ENCODE measurements at regions not wholly inside any gene's neighbourhood (a gene's known extent, or its start where the extent isn't known, plus 50 kb on each side); places are given as distances from the start of the nearest gene placed in this dataset.

DNA sequence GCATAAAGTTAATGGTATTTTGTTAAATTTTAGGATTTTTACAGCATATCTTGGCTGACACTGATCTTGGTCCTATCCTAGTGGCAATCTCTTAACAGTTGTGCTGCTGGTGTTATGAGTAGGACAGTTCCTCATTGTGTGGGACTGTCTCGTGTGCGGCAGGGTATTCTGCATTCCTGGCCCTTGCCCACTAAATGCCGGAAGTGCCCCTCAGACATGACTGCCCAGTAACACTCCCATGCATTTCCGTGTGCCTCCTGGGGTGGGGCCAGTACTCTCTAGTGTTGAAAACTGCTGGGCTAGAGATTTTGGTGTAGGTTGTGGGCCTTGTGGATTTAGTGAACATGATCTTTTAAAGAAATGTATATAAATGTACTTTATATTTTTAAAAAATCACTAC is 227.1 kb upstream of the DMRT1 start (continued):
- TF ChIP-seq SMC3 (IDR thresholded peaks at IDR 0.05; ENCODE audit: low read depth, low read length) (no peak), RFX5 (IDR thresholded peaks at IDR 0.05; ENCODE audit: low read depth, low read length) (no peak), NFE2L2 (IDR thresholded peaks at IDR 0.05; ENCODE audit: low read depth, low read length) (no peak)

DNA sequence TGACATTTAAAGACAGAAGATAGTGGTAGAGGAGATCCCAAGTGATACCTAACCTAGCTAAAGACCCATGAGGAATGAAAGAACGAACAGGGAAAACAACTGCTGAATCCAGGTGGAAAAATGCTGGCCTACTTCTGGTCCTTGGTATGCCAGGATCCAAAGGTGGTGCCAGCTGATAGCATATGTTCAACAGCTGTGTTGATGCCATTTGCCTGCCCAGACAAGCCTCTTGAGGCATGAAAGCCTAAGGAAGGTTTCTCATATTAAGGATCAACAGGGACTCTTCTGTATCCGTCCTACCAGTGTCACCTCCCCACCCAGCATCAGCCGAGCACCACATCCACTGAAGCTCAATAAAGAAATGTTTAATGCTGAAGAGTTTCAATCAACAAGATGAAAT is 225.7 kb upstream of the DMRT1 start:
- H2BK15ac ChIP-seq (ENCODE audit: low read depth, low read length), result peak overlapping the region; percentile 54; the same call in 1 of the 3 replicates
- no peak overlapping the region for H2AFZ ChIP-seq (replicated peaks; ENCODE audit: low read length, poor library complexity)
- H3K9me1 ChIP-seq (ENCODE audit: insufficient read depth, low read length), result peaks cover 2% of the 10 kb centered on the region; the same call in 1 of the 2 replicates
- no peak overlapping the region for H3K27ac ChIP-seq (ENCODE audit: insufficient read depth, low read length)
- intact Hi-C loops (cut with micrococcal nuclease), result loop anchor here (2.0 to 10.0 kb wide), 2 partner anchors 91 to 279 kb away; no protein-coding TSS in a partner anchor
- H3K18ac ChIP-seq (ENCODE audit: low read depth, low read length), result no peak overlapping the region
- no peak overlapping the region for H2BK5ac ChIP-seq (ENCODE audit: low read depth, low read length, poor library complexity, severe bottlenecking)
- no peaks in the 10 kb centered on the region for H3K9me3 ChIP-seq (ENCODE audit: control insufficient read depth, insufficient read depth, low read length)
- no peak overlapping the region for H2BK20ac ChIP-seq (ENCODE audit: low read depth, low read length)
- no peak overlapping the region for H4K5ac ChIP-seq (ENCODE audit: low read depth, low read length)
- no peak overlapping the region for H3K23ac ChIP-seq (ENCODE audit: low read depth, low read length)
- 86% methylated on average over 1 of the region's 3 CpGs; no CpG with 5 or more reads in 1 of the 2 experiments for WGBS, 2 experiments (ENCODE audit: extremely low coverage in 2 of 2, insufficient read length in 1 of 2)
- H3K4me1 ChIP-seq (ENCODE audit: control insufficient read depth, insufficient read depth, low read length), result peaks cover 3% of the 10 kb centered on the region
- ChIA-PET POLR2A (ENCODE audit: unreplicated experiment) (no interaction called here), CTCF (interaction anchor here (1.0 kb wide), 1 partner anchor 122 kb away, joined by 4 read pairs; no protein-coding TSS in a partner anchor)
- in situ Hi-C loops (cut with MboI; ENCODE audit: low sequenced_read_pairs), result loop anchor here (5.0 to 10.0 kb wide), 2 partner anchors 142 to 389 kb away; no protein-coding TSS in a partner anchor
- dilution Hi-C loops (cut with HindIII; ENCODE audit: low sequenced_read_pairs, unreplicated experiment), result no loop called here
- no peak overlapping the region for H4K8ac ChIP-seq (ENCODE audit: low read depth in 2 of 2, low read length in 2 of 2)
- no peaks in the 10 kb centered on the region for H4K20me1 ChIP-seq (ENCODE audit: insufficient read depth, low read length)
- ATAC-seq (ENCODE audit: low read depth), result no peak
- DNase-seq, result no peak
- H3K9ac ChIP-seq (ENCODE audit: low read depth, low read length), result no peak overlapping the region
- H3K4me2 ChIP-seq (ENCODE audit: low read depth, low read length), result no peak overlapping the region
- no peaks in the 10 kb centered on the region for H3K79me1 ChIP-seq (ENCODE audit: low read depth in 1 of 2, low read length in 2 of 2)
- TF ChIP-seq SMC3 (IDR thresholded peaks at IDR 0.05; ENCODE audit: low read depth, low read length) (no peak), BHLHE40 (IDR thresholded peaks at IDR 0.05; ENCODE audit: low read depth, low read length) (no peak), RCOR1 (IDR thresholded peaks at IDR 0.05; ENCODE audit: insufficient replicate concordance, low read length) (no peak), CEBPB (IDR thresholded peaks at IDR 0.05; ENCODE audit: low read depth, low read length) (no peak)
- TF ChIP-seq, protein P1, sequence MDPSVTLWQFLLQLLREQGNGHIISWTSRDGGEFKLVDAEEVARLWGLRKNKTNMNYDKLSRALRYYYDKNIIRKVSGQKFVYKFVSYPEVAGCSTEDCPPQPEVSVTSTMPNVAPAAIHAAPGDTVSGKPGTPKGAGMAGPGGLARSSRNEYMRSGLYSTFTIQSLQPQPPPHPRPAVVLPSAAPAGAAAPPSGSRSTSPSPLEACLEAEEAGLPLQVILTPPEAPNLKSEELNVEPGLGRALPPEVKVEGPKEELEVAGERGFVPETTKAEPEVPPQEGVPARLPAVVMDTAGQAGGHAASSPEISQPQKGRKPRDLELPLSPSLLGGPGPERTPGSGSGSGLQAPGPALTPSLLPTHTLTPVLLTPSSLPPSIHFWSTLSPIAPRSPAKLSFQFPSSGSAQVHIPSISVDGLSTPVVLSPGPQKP (IDR thresholded peaks at IDR 0.05; ENCODE audit: borderline replicate concordance, low read depth, low read length), result no peak
- TF ChIP-seq, protein P2, sequence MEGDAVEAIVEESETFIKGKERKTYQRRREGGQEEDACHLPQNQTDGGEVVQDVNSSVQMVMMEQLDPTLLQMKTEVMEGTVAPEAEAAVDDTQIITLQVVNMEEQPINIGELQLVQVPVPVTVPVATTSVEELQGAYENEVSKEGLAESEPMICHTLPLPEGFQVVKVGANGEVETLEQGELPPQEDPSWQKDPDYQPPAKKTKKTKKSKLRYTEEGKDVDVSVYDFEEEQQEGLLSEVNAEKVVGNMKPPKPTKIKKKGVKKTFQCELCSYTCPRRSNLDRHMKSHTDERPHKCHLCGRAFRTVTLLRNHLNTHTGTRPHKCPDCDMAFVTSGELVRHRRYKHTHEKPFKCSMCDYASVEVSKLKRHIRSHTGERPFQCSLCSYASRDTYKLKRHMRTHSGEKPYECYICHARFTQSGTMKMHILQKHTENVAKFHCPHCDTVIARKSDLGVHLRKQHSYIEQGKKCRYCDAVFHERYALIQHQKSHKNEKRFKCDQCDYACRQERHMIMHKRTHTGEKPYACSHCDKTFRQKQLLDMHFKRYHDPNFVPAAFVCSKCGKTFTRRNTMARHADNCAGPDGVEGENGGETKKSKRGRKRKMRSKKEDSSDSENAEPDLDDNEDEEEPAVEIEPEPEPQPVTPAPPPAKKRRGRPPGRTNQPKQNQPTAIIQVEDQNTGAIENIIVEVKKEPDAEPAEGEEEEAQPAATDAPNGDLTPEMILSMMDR (conservative IDR thresholded peaks at IDR 0.05; ENCODE audit: low read depth, low read length), result no peak
- H3K27me3 ChIP-seq (ENCODE audit: control insufficient read depth, insufficient read depth, low read length), result no peaks in the 10 kb centered on the region
- H3K36me3 ChIP-seq (ENCODE audit: control insufficient read depth, insufficient read depth, low read length), result no peaks in the 10 kb centered on the region
- no peak overlapping the region for H4K91ac ChIP-seq (ENCODE audit: insufficient read depth, low read depth, low read length)
- H3K14ac ChIP-seq (replicated peaks; ENCODE audit: low read depth, low read length), result no peak overlapping the region
- BruUV-seq (replicated peaks), result no TSS peak
- 0 out of 2 replicates have a peak overlapping the region, but pooled peaks have one; percentile 3 for H3K4ac ChIP-seq (ENCODE audit: low read depth, low read length)
- H2AK9ac ChIP-seq (replicated peaks; ENCODE audit: low read depth, low read length, poor library complexity), result no peak overlapping the region
- H3K4me3 ChIP-seq (ENCODE audit: insufficient read depth, low read depth, low read length), result no peak overlapping the region
- H2AK5ac ChIP-seq (ENCODE audit: low read depth, low read length), result no peak overlapping the region
- H3K56ac ChIP-seq (ENCODE audit: extremely low read depth, insufficient read depth, low read length), result no peak overlapping the region
- no peak overlapping the region for H2BK120ac ChIP-seq (ENCODE audit: low read depth, low read length)

All from IMR-90 (cell line).